Retinal pigment epithelial cell (primary cell): ENCODE measurements at regions not wholly inside any gene's neighbourhood (a gene's known extent, or its start where the extent isn't known, plus 50 kb on each side); places are given as distances from the start of the nearest gene placed in this dataset.

ENCODE experiments used
- DNase-seq: peaks from one replicate; pipeline ENCODE4 v3.0.0-alpha.2; 2010; ENCODE audit warnings: low read depth
- H3K4me3 ChIP-seq: 2 replicates; pipeline ENCODE4 v1.5.1; 2011; ENCODE audit warnings: mild to moderate bottlenecking, low read length, control low read depth, moderate library complexity
- TF ChIP-seq, protein P1 (sequence below): conservative IDR thresholded peaks from 2 replicates; pipeline ENCODE4 v1.5.1; 2011; ENCODE audit warnings: low read depth, low read length, control low read depth, inconsistent platforms

DNA sequence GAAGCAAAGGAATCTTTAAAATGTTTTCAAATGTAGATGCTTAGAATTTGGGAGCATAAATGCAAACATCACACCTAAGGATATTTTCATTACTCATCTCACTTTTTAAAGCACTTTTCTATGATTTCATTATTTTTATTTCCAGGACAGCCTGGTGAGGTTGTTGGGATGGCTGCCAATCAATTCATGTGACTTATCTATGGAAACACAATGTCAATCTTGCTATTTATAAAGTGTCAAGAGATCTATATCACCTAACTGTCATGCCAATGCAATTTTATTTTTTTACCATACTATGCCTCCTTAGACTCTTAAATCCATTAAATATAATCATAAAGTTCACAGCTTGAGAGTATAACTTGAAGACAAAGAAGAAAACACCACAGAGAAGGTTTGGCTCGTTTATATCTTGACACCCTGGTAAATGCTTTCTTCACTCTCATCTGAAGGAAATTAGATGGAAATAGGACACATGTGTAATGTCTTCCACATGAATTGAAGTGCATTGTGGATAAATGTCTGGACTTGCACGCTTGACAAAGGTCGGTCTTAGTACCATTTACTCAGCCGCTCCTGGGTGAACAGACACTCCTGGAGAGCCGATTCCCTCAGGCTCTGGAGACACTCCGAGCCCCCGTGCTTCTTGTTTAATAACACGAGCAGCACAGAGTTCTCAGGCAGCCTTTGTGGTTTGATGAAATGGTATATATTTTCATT lies 425.7 kb upstream of the FAT1 start:
- TF ChIP-seq, protein P1, sequence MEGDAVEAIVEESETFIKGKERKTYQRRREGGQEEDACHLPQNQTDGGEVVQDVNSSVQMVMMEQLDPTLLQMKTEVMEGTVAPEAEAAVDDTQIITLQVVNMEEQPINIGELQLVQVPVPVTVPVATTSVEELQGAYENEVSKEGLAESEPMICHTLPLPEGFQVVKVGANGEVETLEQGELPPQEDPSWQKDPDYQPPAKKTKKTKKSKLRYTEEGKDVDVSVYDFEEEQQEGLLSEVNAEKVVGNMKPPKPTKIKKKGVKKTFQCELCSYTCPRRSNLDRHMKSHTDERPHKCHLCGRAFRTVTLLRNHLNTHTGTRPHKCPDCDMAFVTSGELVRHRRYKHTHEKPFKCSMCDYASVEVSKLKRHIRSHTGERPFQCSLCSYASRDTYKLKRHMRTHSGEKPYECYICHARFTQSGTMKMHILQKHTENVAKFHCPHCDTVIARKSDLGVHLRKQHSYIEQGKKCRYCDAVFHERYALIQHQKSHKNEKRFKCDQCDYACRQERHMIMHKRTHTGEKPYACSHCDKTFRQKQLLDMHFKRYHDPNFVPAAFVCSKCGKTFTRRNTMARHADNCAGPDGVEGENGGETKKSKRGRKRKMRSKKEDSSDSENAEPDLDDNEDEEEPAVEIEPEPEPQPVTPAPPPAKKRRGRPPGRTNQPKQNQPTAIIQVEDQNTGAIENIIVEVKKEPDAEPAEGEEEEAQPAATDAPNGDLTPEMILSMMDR = no peak

DNA sequence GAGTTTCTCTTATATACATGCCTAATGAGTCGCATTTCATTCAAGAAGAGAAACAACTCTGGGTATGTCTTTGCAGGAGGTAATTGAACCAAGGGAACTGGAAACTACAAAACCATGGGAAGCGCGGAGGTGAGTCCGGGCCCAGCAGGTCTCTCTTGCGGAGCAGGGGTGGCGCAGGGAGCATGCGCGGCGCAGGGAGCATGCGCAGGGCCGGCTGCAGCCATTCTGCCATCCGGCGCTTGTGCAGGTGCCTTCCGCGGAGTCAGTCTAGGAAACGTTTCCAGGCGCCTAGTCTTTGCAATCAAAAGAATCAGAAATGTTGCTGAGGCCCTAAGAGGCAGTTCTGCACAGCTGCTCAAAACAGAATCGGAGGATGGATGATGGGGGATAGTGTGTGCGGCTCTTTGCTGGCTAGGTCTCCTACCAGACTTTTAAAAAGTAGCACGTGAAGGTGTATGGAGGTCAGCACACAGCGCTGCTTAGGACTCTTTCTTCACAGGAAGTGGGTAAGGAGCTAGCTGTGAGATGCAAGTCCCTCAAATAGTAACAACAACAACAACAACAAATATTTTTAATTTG lies 433.8 kb upstream of the FAT1 start:
- TF ChIP-seq, protein P1 = no peak
- DNase-seq = no peak
- no peak overlapping the region for H3K4me3 ChIP-seq

More for the DNA sequence above, 425.7 kb upstream of the FAT1 start:
- no peak overlapping the region for H3K4me3 ChIP-seq
- no peak for DNase-seq

DNA sequence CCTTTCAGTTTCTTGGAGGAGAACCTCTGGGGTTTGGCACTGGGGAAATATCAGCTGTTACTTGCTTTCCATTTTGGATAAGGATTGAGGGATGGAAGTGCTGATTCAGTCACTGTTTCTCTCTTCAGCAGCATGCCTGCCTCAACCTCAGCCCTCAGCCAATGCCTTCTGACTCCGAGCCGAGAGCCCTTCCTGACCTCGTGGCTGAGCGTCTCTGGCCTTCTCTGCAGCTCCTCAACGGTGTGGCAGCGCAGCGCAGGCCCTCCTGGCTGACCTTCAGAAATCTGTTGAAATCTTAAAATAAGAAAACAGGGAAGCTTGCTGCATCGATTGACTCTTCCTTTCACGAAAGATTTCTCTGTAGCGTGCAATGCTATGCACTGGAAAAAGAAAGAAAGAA lies 434.3 kb upstream of the FAT1 start:
- DNase-seq = no peak
- no peak overlapping the region for H3K4me3 ChIP-seq
- TF ChIP-seq, protein P1 = no peak

DNA sequence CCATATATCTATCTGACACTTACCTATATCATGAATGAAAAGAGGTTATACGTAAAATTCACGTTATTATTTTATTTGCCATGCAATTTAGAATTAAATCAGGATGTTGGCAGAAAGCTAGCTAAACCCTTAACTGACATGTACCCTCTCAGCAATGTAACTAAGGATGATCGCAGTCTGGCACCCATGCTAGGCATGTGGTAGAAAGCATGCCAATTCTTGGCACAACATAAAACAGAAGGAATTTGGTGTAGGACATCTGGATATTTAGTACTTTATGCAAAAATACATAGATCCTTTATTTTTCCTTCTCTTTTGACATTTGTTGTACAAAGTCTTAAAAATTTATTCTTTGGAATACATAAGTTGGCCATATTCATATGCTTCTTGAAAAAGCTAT lies 436.8 kb upstream of the FAT1 start:
- TF ChIP-seq, protein P1 = no peak
- DNase-seq = no peak
- no peak overlapping the region for H3K4me3 ChIP-seq

DNA sequence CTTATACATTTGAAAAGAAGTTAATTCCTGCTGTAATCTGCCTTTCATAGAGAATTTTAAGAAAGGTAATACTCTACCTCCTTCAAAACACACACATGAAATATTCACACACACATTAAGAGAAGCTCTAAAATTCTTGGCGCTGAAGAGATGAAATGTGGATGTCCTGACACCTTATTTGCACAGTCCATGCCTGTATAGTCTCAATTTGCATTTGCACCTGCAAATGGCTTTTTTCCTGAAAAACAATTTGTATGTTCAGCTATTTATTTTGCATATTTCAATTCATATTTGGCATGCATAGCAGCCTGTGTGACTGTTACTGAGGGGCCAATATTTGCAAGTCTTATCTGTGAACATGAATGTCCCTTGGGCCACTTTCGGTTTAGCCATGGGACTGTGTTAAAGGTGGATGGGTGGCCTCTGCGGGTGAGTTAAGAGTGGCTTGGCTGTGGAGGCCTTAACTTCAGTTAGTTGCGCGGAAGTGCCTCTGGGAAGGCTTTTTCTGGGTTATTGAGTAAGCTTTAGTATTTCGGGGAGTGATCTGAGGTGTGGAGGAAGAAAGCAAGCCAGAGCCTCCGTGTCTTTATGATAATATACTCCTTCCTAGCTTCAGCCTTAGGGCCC lies 443.3 kb upstream of the FAT1 start:
- H3K4me3 ChIP-seq = no peak overlapping the region
- TF ChIP-seq, protein P1 = no peak
- no peak for DNase-seq

DNA sequence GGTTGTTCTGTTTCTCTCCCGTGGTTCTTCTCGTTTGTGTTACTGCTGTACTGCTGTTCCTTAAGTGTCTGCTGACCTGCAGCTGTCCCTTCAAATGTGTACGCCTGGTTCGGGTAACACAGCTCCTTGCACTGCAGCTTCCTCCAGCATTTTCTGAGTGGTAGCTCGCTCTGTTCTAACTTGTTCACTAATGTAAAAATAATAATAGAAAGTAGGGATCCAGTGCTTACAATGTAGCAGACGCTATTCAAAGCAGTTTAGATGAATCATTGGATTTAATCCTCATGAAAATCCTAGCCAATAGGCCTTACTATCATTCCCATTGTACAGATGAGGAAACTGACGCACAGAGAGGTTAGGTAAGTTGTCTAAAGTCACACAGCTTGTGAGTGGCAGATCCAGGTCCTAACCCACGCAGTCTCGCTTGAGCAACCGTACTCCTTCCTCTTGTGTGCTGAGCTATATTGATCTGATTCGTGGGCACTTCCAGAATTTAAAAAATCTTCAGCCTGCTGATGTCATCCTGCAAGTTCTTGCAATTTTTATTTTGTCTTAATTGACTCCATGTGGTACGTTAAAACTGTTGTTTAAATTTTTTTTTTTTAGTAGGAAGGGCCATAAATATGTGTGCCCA lies 448.2 kb upstream of the FAT1 start:
- TF ChIP-seq, protein P1 = no peak
- no peak for DNase-seq
- no peak overlapping the region for H3K4me3 ChIP-seq

DNA sequence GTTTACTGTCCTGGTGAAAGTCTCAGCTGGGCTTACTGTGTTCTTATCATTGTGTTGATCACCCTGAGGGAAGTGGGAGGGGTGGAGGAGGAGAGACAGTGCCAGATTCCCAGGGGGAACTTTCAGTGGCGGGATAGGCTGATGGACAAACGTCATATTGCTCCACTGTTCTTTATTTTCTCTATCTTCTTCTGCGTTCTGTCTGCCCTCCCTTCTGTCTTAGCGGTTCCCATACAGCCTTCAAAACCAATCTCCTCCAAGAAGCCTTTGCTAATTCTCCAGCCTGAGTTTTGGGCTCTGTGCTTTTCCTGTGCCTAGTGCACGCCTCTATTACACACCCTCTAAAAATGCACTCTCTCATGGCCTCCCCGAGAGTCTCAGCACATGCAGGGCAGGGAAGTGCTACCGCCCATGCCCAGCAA lies 448.7 kb upstream of the FAT1 start:
- DNase-seq = no peak
- no peak overlapping the region for H3K4me3 ChIP-seq

More for the DNA sequence above, 448.7 kb upstream of the FAT1 start:
- TF ChIP-seq, protein P1 = no peak
